Stimulated activated naive B cell treated with anti-CD40 and anti-IgM and Interleukin-4, amounts not matched to agents 10 μg/mL and 1 μg/mL and 100 μg/mL, for 72 hours (primary cell): ENCODE measurements at regions not wholly inside any gene's neighbourhood (a gene's known extent, or its start where the extent isn't known, plus 50 kb on each side); places are given as distances from the start of the nearest gene placed in this dataset.
A peak's percentile ranks its signal among the peaks of the same experiment; 100 is the strongest.

Experiments
- ATAC-seq, 2 donors: fragments of 150-1000 bp; cut with Tn5 transposase; replicated peaks; 2 replicates each; pipeline ENCODE4 v1.10.0; 2021; ENCODE audit warnings: moderate library complexity in 1 of 2
- DNase-seq: peaks from one replicate; pipeline ENCODE4 v3.0.0; 2021
- H3K27ac Mint-ChIP-seq: one replicate; pipeline ENCODE4 v1.8.0; 2022; ENCODE audit warnings: mild to moderate bottlenecking, mixed read lengths
- H3K27me3 Mint-ChIP-seq, 2 donors: one replicate each; pipeline ENCODE4 v1.8.0; 2022; ENCODE audit warnings: mixed read lengths in 2 of 2
- H3K36me3 Mint-ChIP-seq, 2 donors: one replicate each; pipeline ENCODE4 v1.8.0; 2022; ENCODE audit warnings: mixed read lengths in 2 of 2, mild to moderate bottlenecking in 1 of 2
- H3K4me1 Mint-ChIP-seq, 2 donors: one replicate each; pipeline ENCODE4 v1.8.0; 2022; ENCODE audit warnings: mixed read lengths in 2 of 2, mild to moderate bottlenecking in 1 of 2
- H3K4me3 Mint-ChIP-seq, 2 donors: one replicate each; pipeline ENCODE4 v1.8.0; 2022; ENCODE audit warnings: mild to moderate bottlenecking in 2 of 2, mixed read lengths in 2 of 2, moderate library complexity in 1 of 2
- H3K9me3 Mint-ChIP-seq, 2 donors: one replicate each; pipeline ENCODE4 v1.8.0; 2022; ENCODE audit warnings: mixed read lengths in 2 of 2, mild to moderate bottlenecking in 1 of 2

- Mint-ChIP-seq H3K4me1 (no peaks in the 10 kb centered on the region), H3K27me3 (no peaks in the 10 kb centered on the region), H3K9me3 (no peaks in the 10 kb centered on the region), H3K36me3 (no peaks in the 10 kb centered on the region), H3K27ac (no peak overlapping the region), H3K4me3 (no peak overlapping the region)
- no peak for DNase-seq
- no peak for ATAC-seq
Observed at GRCh38 chr13:111612886-111613285, 292.4 kb downstream of the TEX29 start.

GRCh38 chr13:111614009-111614408, 293.6 kb downstream of the TEX29 start:
- Mint-ChIP-seq H3K4me1 (no peaks in the 10 kb centered on the region), H3K9me3 (no peaks in the 10 kb centered on the region), H3K36me3 (no peaks in the 10 kb centered on the region), H3K27ac (no peak overlapping the region), H3K27me3 (no peaks in the 10 kb centered on the region), H3K4me3 (no peak overlapping the region)
- ATAC-seq (no peak), DNase-seq (no peak)

- H3K27ac Mint-ChIP-seq: no peak overlapping the region
- no peaks in the 10 kb centered on the region for H3K36me3 Mint-ChIP-seq
- no peaks in the 10 kb centered on the region for H3K4me1 Mint-ChIP-seq
Observed at GRCh38 chr13:111614613-111615012, 294.2 kb downstream of the TEX29 start.

GRCh38 chr13:111616203-111616602, 295.8 kb downstream of the TEX29 start:
- Mint-ChIP-seq H3K27me3 (no peaks in the 10 kb centered on the region), H3K36me3 (no peaks in the 10 kb centered on the region), H3K9me3 (no peaks in the 10 kb centered on the region), H3K4me1 (no peaks in the 10 kb centered on the region), H3K4me3 (no peak overlapping the region), H3K27ac (no peak overlapping the region)
- ATAC-seq (no peak), DNase-seq (no peak)

More at GRCh38 chr13:111614613-111615012, 294.2 kb downstream of the TEX29 start:
- DNase-seq: no peak
- Mint-ChIP-seq H3K4me3 (no peak overlapping the region), H3K9me3 (no peaks in the 10 kb centered on the region), H3K27me3 (no peaks in the 10 kb centered on the region)
- ATAC-seq: no peak

GRCh38 chr13:111620166-111620565, 299.7 kb downstream of the TEX29 start:
- Mint-ChIP-seq H3K36me3 (no peaks in the 10 kb centered on the region), H3K27ac (no peak overlapping the region), H3K4me3 (no peak overlapping the region), H3K27me3 (no peaks in the 10 kb centered on the region), H3K4me1 (no peaks in the 10 kb centered on the region), H3K9me3 (no peaks in the 10 kb centered on the region)
- DNase-seq (no peak), ATAC-seq (no peak)

GRCh38 chr13:111620586-111620985, 300.1 kb downstream of the TEX29 start:
- ATAC-seq (no peak), DNase-seq (no peak)
- H3K9me3 Mint-ChIP-seq: no peaks in the 10 kb centered on the region
- no peaks in the 10 kb centered on the region for H3K4me1 Mint-ChIP-seq
- H3K27ac Mint-ChIP-seq: no peak overlapping the region
- no peaks in the 10 kb centered on the region for H3K27me3 Mint-ChIP-seq
- no peak overlapping the region for H3K4me3 Mint-ChIP-seq
- no peaks in the 10 kb centered on the region for H3K36me3 Mint-ChIP-seq

- no peak for DNase-seq
- Mint-ChIP-seq H3K27me3 (no peaks in the 10 kb centered on the region), H3K4me1 (no peaks in the 10 kb centered on the region), H3K36me3 (no peaks in the 10 kb centered on the region), H3K27ac (no peak overlapping the region), H3K4me3 (no peak overlapping the region), H3K9me3 (no peaks in the 10 kb centered on the region)
- ATAC-seq: no peak
Observed at GRCh38 chr13:111621164-111621563, 300.7 kb downstream of the TEX29 start.

- ATAC-seq: no peak
- Mint-ChIP-seq H3K4me1 (no peaks in the 10 kb centered on the region), H3K36me3 (no peaks in the 10 kb centered on the region), H3K27ac (no peak overlapping the region), H3K27me3 (no peaks in the 10 kb centered on the region), H3K4me3 (no peak overlapping the region), H3K9me3 (no peaks in the 10 kb centered on the region)
- no peak for DNase-seq
Observed at GRCh38 chr13:111622051-111622531, 301.6 kb downstream of the TEX29 start.

GRCh38 chr13:111623208-111623607, 302.8 kb downstream of the TEX29 start:
- Mint-ChIP-seq H3K9me3 (no peaks in the 10 kb centered on the region), H3K27ac (no peak overlapping the region), H3K4me3 (no peak overlapping the region), H3K4me1 (no peaks in the 10 kb centered on the region), H3K27me3 (no peaks in the 10 kb centered on the region), H3K36me3 (no peaks in the 10 kb centered on the region)
- no peak for DNase-seq
- ATAC-seq: no peak

- ATAC-seq: no peak
- Mint-ChIP-seq H3K4me1 (no peaks in the 10 kb centered on the region), H3K27ac (no peak overlapping the region), H3K4me3 (no peak overlapping the region), H3K27me3 (no peaks in the 10 kb centered on the region), H3K36me3 (no peaks in the 10 kb centered on the region), H3K9me3 (no peaks in the 10 kb centered on the region)
- no peak for DNase-seq
Observed at GRCh38 chr13:111623743-111624505, 303.5 kb downstream of the TEX29 start.

- Mint-ChIP-seq H3K9me3 (no peaks in the 10 kb centered on the region), H3K36me3 (no peaks in the 10 kb centered on the region), H3K27ac (no peak overlapping the region), H3K4me3 (no peak overlapping the region), H3K27me3 (no peaks in the 10 kb centered on the region), H3K4me1 (no peaks in the 10 kb centered on the region)
- ATAC-seq: no peak
- DNase-seq: no peak
Observed at GRCh38 chr13:111625526-111626315, 305.3 kb downstream of the TEX29 start.

- Mint-ChIP-seq H3K27me3 (no peaks in the 10 kb centered on the region), H3K36me3 (peaks cover 0 to 1% of the 10 kb centered on the region in 2 donors), H3K27ac (peak overlapping the region; percentile 14), H3K4me1 (no peaks in the 10 kb centered on the region), H3K9me3 (peaks cover 0 to 1% of the 10 kb centered on the region in 2 donors), H3K4me3 (no peak overlapping the region)
- ATAC-seq: no peak
- no peak for DNase-seq
Observed at GRCh38 chr13:111626371-111627305, 306.2 kb downstream of the TEX29 start.

- no peaks in the 10 kb centered on the region for H3K4me1 Mint-ChIP-seq
- no peak for DNase-seq
- H3K4me3 Mint-ChIP-seq: no peak overlapping the region
- H3K27ac Mint-ChIP-seq: no peak overlapping the region
- no peaks in the 10 kb centered on the region for H3K27me3 Mint-ChIP-seq
- H3K36me3 Mint-ChIP-seq: peaks cover 0 to 1% of the 10 kb centered on the region in 2 donors
- H3K9me3 Mint-ChIP-seq: peaks cover 0 to 1% of the 10 kb centered on the region in 2 donors
- ATAC-seq: no peak
Observed at GRCh38 chr13:111627596-111627995, 307.2 kb downstream of the TEX29 start.

- Mint-ChIP-seq H3K4me3 (no peak overlapping the region), H3K9me3 (peaks cover 0 to 1% of the 10 kb centered on the region in 2 donors), H3K27me3 (no peaks in the 10 kb centered on the region), H3K4me1 (no peaks in the 10 kb centered on the region), H3K27ac (no peak overlapping the region), H3K36me3 (peaks cover 0 to 1% of the 10 kb centered on the region in 2 donors)
- ATAC-seq (no peak), DNase-seq (no peak)
Observed at GRCh38 chr13:111629016-111629415, 308.6 kb downstream of the TEX29 start.
